ENCODE measurements at regions not wholly inside any gene's neighbourhood (a gene's known extent, or its start where the extent isn't known, plus 50 kb on each side); places are given as distances from the start of the nearest gene placed in this dataset.

DNA sequence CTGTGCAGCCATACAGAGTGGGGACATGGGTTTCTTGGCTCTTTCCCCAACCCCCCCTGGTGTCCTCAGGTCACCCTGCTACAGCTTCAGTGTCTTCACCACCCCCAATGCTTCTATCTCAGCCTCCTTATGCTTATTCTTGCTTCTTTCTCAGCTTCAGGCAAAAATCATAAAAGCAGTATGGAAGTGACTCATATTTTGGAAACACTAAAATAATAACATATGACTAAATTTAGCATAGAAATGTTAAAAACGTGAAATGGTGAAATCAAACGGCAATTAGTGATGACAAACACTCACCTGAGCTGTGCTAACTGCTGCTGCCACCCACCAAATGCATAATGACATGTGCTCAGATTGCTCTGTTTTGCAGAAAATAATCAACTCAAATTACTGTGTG, 475.2 kb upstream of the EPHA3 start:
- ATAC-seq, result no peak

DNA sequence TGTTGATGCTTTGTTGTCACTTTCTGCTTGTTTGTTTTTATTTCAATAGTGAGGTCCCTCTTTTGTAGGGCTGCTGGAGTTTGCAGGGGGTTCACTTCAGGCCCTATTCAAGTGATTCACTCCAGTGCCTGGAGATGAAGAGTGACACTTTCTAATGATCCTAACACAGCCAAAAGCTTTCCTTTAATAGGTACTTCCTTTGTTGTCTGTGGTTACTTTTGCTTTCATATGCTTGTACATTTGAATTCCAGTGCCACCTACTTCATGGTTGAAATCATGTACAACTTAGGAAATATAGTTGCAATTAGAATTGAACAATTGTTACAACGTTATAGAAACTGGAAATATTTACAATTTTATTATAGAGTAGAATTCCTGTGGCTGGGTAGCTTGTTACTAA, 466.8 kb upstream of the EPHA3 start:
- Mint-ChIP-seq H3K9me3 (peaks cover 8% of the 10 kb centered on the region), H3K27ac (no peak overlapping the region), H3K36me3 (no peaks in the 10 kb centered on the region), H3K27me3 (ENCODE audit: low read depth) (no peaks in the 10 kb centered on the region), H3K4me1 (peaks cover 7% of the 10 kb centered on the region), H3K4me3 (no peak overlapping the region)
- CTCF ChIA-PET, result interaction anchor here (1.5 to 1.7 kb wide), 2 partner anchors 421 to 527 kb away, joined by 3 read pairs; no protein-coding TSS in a partner anchor
- TF ChIP-seq, protein P1, sequence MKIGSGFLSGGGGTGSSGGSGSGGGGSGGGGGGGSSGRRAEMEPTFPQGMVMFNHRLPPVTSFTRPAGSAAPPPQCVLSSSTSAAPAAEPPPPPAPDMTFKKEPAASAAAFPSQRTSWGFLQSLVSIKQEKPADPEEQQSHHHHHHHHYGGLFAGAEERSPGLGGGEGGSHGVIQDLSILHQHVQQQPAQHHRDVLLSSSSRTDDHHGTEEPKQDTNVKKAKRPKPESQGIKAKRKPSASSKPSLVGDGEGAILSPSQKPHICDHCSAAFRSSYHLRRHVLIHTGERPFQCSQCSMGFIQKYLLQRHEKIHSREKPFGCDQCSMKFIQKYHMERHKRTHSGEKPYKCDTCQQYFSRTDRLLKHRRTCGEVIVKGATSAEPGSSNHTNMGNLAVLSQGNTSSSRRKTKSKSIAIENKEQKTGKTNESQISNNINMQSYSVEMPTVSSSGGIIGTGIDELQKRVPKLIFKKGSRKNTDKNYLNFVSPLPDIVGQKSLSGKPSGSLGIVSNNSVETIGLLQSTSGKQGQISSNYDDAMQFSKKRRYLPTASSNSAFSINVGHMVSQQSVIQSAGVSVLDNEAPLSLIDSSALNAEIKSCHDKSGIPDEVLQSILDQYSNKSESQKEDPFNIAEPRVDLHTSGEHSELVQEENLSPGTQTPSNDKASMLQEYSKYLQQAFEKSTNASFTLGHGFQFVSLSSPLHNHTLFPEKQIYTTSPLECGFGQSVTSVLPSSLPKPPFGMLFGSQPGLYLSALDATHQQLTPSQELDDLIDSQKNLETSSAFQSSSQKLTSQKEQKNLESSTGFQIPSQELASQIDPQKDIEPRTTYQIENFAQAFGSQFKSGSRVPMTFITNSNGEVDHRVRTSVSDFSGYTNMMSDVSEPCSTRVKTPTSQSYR (CRISPR knock-in tag; IDR thresholded peaks at IDR 0.05), result no peak
- TF ChIP-seq NR1H2 (CRISPR knock-in tag; IDR thresholded peaks at IDR 0.05) (no peak), ZNF671 (CRISPR knock-in tag; IDR thresholded peaks at IDR 0.05) (no peak), ELF4 (CRISPR knock-in tag; IDR thresholded peaks at IDR 0.05; ENCODE audit: low read depth) (no peak), CREB1 (CRISPR knock-in tag; IDR thresholded peaks at IDR 0.05) (no peak)
- ATAC-seq (no peak), DNase-seq (ENCODE audit: low spot score) (no peak)
- POLR2A ChIA-PET, result no interaction called here

More for the DNA sequence above, 475.2 kb upstream of the EPHA3 start:
- Mint-ChIP-seq H3K4me3 (no peak overlapping the region), H3K9me3 (peaks cover 12% of the 10 kb centered on the region), H3K4me1 (no peaks in the 10 kb centered on the region), H3K27me3 (ENCODE audit: low read depth) (no peaks in the 10 kb centered on the region), H3K36me3 (no peaks in the 10 kb centered on the region), H3K27ac (no peak overlapping the region)
- ChIA-PET CTCF (no interaction called here), POLR2A (no interaction called here)
- no peak for TF ChIP-seq TEAD4 (CRISPR knock-in tag; IDR thresholded peaks at IDR 0.05)
- no peak for TF ChIP-seq ELF4 (CRISPR knock-in tag; IDR thresholded peaks at IDR 0.05; ENCODE audit: low read depth)
- TF ChIP-seq JAZF1 (CRISPR knock-in tag; IDR thresholded peaks at IDR 0.05), result no peak
- TF ChIP-seq, protein P2, sequence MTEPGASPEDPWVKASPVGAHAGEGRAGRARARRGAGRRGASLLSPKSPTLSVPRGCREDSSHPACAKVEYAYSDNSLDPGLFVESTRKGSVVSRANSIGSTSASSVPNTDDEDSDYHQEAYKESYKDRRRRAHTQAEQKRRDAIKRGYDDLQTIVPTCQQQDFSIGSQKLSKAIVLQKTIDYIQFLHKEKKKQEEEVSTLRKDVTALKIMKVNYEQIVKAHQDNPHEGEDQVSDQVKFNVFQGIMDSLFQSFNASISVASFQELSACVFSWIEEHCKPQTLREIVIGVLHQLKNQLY (CRISPR knock-in tag; IDR thresholded peaks at IDR 0.05), result no peak
- TF ChIP-seq ZNF423 (CRISPR knock-in tag; IDR thresholded peaks at IDR 0.05), result no peak
- no peak for TF ChIP-seq NR2C2 (CRISPR knock-in tag; IDR thresholded peaks at IDR 0.05)
- TF ChIP-seq SMAD4 (CRISPR knock-in tag; IDR thresholded peaks at IDR 0.05), result no peak
- TF ChIP-seq, protein P3, sequence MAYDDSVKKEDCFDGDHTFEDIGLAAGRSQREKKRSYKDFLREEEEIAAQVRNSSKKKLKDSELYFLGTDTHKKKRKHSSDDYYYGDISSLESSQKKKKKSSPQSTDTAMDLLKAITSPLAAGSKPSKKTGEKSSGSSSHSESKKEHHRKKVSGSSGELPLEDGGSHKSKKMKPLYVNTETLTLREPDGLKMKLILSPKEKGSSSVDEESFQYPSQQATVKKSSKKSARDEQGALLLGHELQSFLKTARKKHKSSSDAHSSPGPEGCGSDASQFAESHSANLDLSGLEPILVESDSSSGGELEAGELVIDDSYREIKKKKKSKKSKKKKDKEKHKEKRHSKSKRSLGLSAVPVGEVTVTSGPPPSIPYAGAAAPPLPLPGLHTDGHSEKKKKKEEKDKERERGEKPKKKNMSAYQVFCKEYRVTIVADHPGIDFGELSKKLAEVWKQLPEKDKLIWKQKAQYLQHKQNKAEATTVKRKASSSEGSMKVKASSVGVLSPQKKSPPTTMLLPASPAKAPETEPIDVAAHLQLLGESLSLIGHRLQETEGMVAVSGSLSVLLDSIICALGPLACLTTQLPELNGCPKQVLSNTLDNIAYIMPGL (CRISPR knock-in tag; IDR thresholded peaks at IDR 0.05), result no peak
- no peak for TF ChIP-seq ZNF671 (CRISPR knock-in tag; IDR thresholded peaks at IDR 0.05)
- no peak for TF ChIP-seq CBFB (CRISPR knock-in tag; IDR thresholded peaks at IDR 0.05; ENCODE audit: low read depth)
- TF ChIP-seq, protein P4, sequence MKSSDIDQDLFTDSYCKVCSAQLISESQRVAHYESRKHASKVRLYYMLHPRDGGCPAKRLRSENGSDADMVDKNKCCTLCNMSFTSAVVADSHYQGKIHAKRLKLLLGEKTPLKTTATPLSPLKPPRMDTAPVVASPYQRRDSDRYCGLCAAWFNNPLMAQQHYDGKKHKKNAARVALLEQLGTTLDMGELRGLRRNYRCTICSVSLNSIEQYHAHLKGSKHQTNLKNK (CRISPR knock-in tag; IDR thresholded peaks at IDR 0.05), result no peak
- DNase-seq (ENCODE audit: low spot score), result no peak

DNA sequence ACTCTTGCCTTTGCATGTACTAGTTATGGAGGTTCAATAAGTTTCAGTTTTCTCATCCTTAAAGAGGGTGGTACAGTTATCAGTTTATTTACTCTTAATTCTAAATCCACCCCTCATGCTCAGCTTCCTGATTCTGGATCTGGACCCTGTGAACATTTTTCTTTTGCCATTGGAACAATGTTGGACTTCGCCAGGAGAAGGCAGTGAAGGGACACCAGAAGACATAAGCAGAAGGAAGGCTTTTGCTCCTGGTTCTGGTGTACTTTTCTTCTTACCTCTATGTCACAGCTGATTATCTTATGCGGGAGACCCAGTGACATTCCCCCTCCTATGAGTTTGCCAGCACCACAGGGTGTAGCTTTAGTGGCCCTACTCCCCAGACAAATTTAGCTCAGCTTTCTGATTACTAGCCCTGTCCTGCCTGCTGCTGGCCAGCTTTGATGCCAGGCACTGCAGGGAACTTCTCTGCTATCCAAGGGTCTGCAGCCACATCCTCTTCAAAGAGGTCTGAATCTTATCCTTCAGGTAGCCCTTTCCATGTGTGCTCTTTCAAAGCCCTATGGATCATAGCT, 466.3 kb upstream of the EPHA3 start:
- H3K27me3 Mint-ChIP-seq (ENCODE audit: low read depth), result no peaks in the 10 kb centered on the region
- peaks cover 3% of the 10 kb centered on the region for H3K9me3 Mint-ChIP-seq
- ATAC-seq, result no peak; the same call in 1 of the 2 replicates
- no peak overlapping the region for H3K4me3 Mint-ChIP-seq
- ChIA-PET CTCF (interaction anchor here (1.5 to 1.7 kb wide), 2 partner anchors 422 to 528 kb away, joined by 3 read pairs; no protein-coding TSS in a partner anchor), POLR2A (no interaction called here)
- no peak for DNase-seq (ENCODE audit: low spot score)
- peaks cover 7% of the 10 kb centered on the region for H3K4me1 Mint-ChIP-seq
- H3K36me3 Mint-ChIP-seq, result no peaks in the 10 kb centered on the region
- no peak overlapping the region for H3K27ac Mint-ChIP-seq
- TF ChIP-seq, protein P5, sequence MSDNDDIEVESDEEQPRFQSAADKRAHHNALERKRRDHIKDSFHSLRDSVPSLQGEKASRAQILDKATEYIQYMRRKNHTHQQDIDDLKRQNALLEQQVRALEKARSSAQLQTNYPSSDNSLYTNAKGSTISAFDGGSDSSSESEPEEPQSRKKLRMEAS (CRISPR knock-in tag; IDR thresholded peaks at IDR 0.05), result no peak
- no peak for TF ChIP-seq ZNF219 (CRISPR knock-in tag; IDR thresholded peaks at IDR 0.05; ENCODE audit: borderline replicate concordance)
- TF ChIP-seq EMX1 (CRISPR knock-in tag; IDR thresholded peaks at IDR 0.05), result no peak
- no peak for TF ChIP-seq SP1 (CRISPR knock-in tag; conservative IDR thresholded peaks at IDR 0.05)
- TF ChIP-seq, protein P6, sequence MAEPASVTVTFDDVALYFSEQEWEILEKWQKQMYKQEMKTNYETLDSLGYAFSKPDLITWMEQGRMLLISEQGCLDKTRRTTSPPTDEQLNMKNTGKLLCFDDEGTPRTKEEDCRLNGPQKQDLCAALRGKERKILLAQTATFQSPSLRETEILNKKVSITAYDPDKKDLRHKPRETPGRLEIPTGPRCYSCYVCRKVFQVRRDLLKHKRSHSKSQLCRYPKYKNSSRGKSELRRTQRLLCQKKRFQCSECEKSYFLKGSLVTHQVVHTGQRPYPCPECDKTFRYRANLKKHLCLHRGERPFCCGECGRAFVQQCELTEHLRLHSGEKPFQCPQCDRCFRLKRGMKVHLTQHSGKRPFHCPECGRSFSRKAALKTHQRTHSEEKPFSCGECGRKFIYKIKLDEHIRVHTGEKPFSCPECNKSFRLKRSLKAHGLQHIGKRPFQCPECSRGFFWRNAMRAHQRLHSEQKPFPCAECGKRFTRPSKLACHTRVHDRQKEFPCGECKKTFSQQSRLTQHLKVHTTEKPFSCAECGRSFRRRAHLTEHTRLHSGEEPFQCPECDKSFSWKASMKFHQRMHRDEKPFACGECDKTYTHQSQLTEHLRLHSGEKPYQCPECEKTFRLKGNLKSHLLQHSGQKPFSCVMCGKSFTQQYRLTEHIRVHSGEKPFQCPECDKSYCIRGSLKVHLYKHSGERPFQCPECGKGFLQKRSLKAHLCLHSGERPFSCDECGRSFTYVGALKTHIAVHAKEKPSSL (CRISPR knock-in tag; conservative IDR thresholded peaks at IDR 0.05), result no peak
- TF ChIP-seq JUN (CRISPR knock-in tag; IDR thresholded peaks at IDR 0.05), result no peak
- no peak for TF ChIP-seq NFE2L1 (CRISPR knock-in tag; IDR thresholded peaks at IDR 0.05)
- TF ChIP-seq, protein P4 (CRISPR knock-in tag; IDR thresholded peaks at IDR 0.05), result no peak
- no peak for TF ChIP-seq SMAD4 (CRISPR knock-in tag; IDR thresholded peaks at IDR 0.05)
- TF ChIP-seq, protein P1 (CRISPR knock-in tag; IDR thresholded peaks at IDR 0.05), result no peak

Measured in WTC11 (cell line).